Mesodermal cell (in vitro differentiated cells): ENCODE measurements at regions not wholly inside any gene's neighbourhood (a gene's known extent, or its start where the extent isn't known, plus 50 kb on each side); places are given as distances from the start of the nearest gene placed in this dataset.

ENCODE experiments used
- H3K27ac ChIP-seq: 2 replicates; pipeline ENCODE4 v1.7.0; 2013; ENCODE audit warnings: mild to moderate bottlenecking, low read depth, low read length, moderate library complexity; ENCODE audit not compliant: severe bottlenecking
- H3K36me3 ChIP-seq: 2 replicates; pipeline ENCODE4 v1.7.1; 2013; ENCODE audit warnings: mild to moderate bottlenecking, low read length, moderate library complexity; ENCODE audit not compliant: control insufficient read depth, insufficient read depth
- H3K4me1 ChIP-seq: one replicate; pipeline ENCODE4 v1.7.1; 2013; ENCODE audit warnings: mild to moderate bottlenecking, low read length; ENCODE audit not compliant: insufficient read depth, control insufficient read depth, poor library complexity, severe bottlenecking
- H3K4me3 ChIP-seq: 2 replicates; pipeline ENCODE4 v1.7.0; 2013; ENCODE audit warnings: low read length, control low read depth, mild to moderate bottlenecking; ENCODE audit not compliant: insufficient read depth, poor library complexity, severe bottlenecking; ENCODE audit errors: extremely low read depth
- H3K9me3 ChIP-seq: 2 replicates; pipeline ENCODE4 v1.7.1; 2013; ENCODE audit warnings: mild to moderate bottlenecking, low read length, moderate library complexity; ENCODE audit not compliant: control insufficient read depth
- WGBS, 2 experiments: methylation state at CpG; one replicate each; pipeline ENCODE4 v1.1.5; 2013; ENCODE audit warnings: missing lambda C conversion rate in 2 of 2; ENCODE audit not compliant: insufficient coverage in 2 of 2; 5-methylcytosine and 5-hydroxymethylcytosine counted together

- Histone ChIP-seq H3K4me1 (no peaks in the 10 kb centered on the region), H3K27ac (no peak overlapping the region), H3K36me3 (no peaks in the 10 kb centered on the region), H3K4me3 (no peak overlapping the region), H3K9me3 (no peaks in the 10 kb centered on the region)
- 100% methylated on average over 1 of the region's 5 CpGs; no CpG with 5 or more reads in 1 of the 2 experiments for WGBS, 2 experiments
Measured at GRCh38 chr5:27403243-27403882, 365.0 kb upstream of the CDH9 start.

GRCh38 chr5:27402828-27403227 lies 364.4 kb upstream of the CDH9 start:
- no CpG with 5 or more reads among the region's 3 CpGs for WGBS, 2 experiments
- H3K27ac ChIP-seq: no peak overlapping the region
- H3K9me3 ChIP-seq: no peaks in the 10 kb centered on the region
- no peaks in the 10 kb centered on the region for H3K36me3 ChIP-seq
- H3K4me1 ChIP-seq: no peaks in the 10 kb centered on the region
- no peak overlapping the region for H3K4me3 ChIP-seq

GRCh38 chr5:27396998-27397397 lies 358.6 kb upstream of the CDH9 start:
- WGBS, 2 experiments: 86 to 88% methylated on average over 7 to 8 of the region's 9 CpGs
- no peak overlapping the region for H3K27ac ChIP-seq
- H3K9me3 ChIP-seq: no peaks in the 10 kb centered on the region
- H3K4me1 ChIP-seq: no peaks in the 10 kb centered on the region
- no peak overlapping the region for H3K4me3 ChIP-seq
- H3K36me3 ChIP-seq: no peaks in the 10 kb centered on the region

GRCh38 chr5:27392716-27393115 lies 354.3 kb upstream of the CDH9 start:
- H3K4me3 ChIP-seq: no peak overlapping the region
- no peaks in the 10 kb centered on the region for H3K4me1 ChIP-seq
- H3K9me3 ChIP-seq: no peaks in the 10 kb centered on the region
- no CpG with 5 or more reads among the region's 1 CpG for WGBS, 2 experiments
- H3K27ac ChIP-seq: no peak overlapping the region
- no peaks in the 10 kb centered on the region for H3K36me3 ChIP-seq

GRCh38 chr5:27389696-27390095 lies 351.3 kb upstream of the CDH9 start:
- no peaks in the 10 kb centered on the region for H3K4me1 ChIP-seq
- H3K4me3 ChIP-seq: no peak overlapping the region
- no peak overlapping the region for H3K27ac ChIP-seq
- WGBS, 2 experiments: 83% methylated on average over 1 of the region's 2 CpGs; no CpG with 5 or more reads in 1 of the 2 experiments
- H3K36me3 ChIP-seq: no peaks in the 10 kb centered on the region
- no peaks in the 10 kb centered on the region for H3K9me3 ChIP-seq

- H3K36me3 ChIP-seq: no peaks in the 10 kb centered on the region
- no peaks in the 10 kb centered on the region for H3K4me1 ChIP-seq
- no peak overlapping the region for H3K4me3 ChIP-seq
- no peaks in the 10 kb centered on the region for H3K9me3 ChIP-seq
- WGBS, 2 experiments: 90 to 91% methylated on average over 2 of the region's 4 CpGs
- H3K27ac ChIP-seq: no peak overlapping the region
Measured at GRCh38 chr5:27388755-27389154, 350.4 kb upstream of the CDH9 start.

- H3K9me3 ChIP-seq: no peaks in the 10 kb centered on the region
- WGBS, 2 experiments: 100% methylated on average over 1 of the region's 3 CpGs; no CpG with 5 or more reads in 1 of the 2 experiments
- H3K36me3 ChIP-seq: no peaks in the 10 kb centered on the region
- H3K27ac ChIP-seq: no peak overlapping the region
- H3K4me1 ChIP-seq: no peaks in the 10 kb centered on the region
- no peak overlapping the region for H3K4me3 ChIP-seq
Measured at GRCh38 chr5:27387535-27388073, 349.2 kb upstream of the CDH9 start.

GRCh38 chr5:27381686-27382085 lies 343.3 kb upstream of the CDH9 start:
- WGBS, 2 experiments: no CpG with 5 or more reads among the region's 1 CpG
- Histone ChIP-seq H3K4me1 (no peaks in the 10 kb centered on the region), H3K9me3 (no peaks in the 10 kb centered on the region), H3K4me3 (no peak overlapping the region), H3K27ac (no peak overlapping the region), H3K36me3 (no peaks in the 10 kb centered on the region)

GRCh38 chr5:27377626-27378025 lies 339.2 kb upstream of the CDH9 start:
- no peaks in the 10 kb centered on the region for H3K9me3 ChIP-seq
- 100% methylated on average over 1 of the region's 4 CpGs; no CpG with 5 or more reads in 1 of the 2 experiments for WGBS, 2 experiments
- no peak overlapping the region for H3K4me3 ChIP-seq
- H3K27ac ChIP-seq: no peak overlapping the region
- H3K4me1 ChIP-seq: no peaks in the 10 kb centered on the region
- no peaks in the 10 kb centered on the region for H3K36me3 ChIP-seq

GRCh38 chr5:27353970-27354369 lies 315.6 kb upstream of the CDH9 start:
- 89 to 95% methylated on average over 6 of the region's 6 CpGs for WGBS, 2 experiments
- Histone ChIP-seq H3K4me3 (no peak overlapping the region), H3K36me3 (no peaks in the 10 kb centered on the region), H3K27ac (no peak overlapping the region), H3K4me1 (no peaks in the 10 kb centered on the region), H3K9me3 (no peaks in the 10 kb centered on the region)

- no peaks in the 10 kb centered on the region for H3K9me3 ChIP-seq
- no peak overlapping the region for H3K4me3 ChIP-seq
- no peaks in the 10 kb centered on the region for H3K4me1 ChIP-seq
- H3K27ac ChIP-seq: no peak overlapping the region
- 88 to 96% methylated on average over 3 to 5 of the region's 6 CpGs for WGBS, 2 experiments
- H3K36me3 ChIP-seq: no peaks in the 10 kb centered on the region
Measured at GRCh38 chr5:27353540-27353939, 315.2 kb upstream of the CDH9 start.
